Stomach (tissue), 8 donors: ENCODE measurements at regions not wholly inside any gene's neighbourhood (a gene's known extent, or its start where the extent isn't known, plus 50 kb on each side); places are given as distances from the start of the nearest gene placed in this dataset.
A peak's percentile ranks its signal among the peaks of the same experiment; 100 is the strongest.
"Not testable (repeated sequence)": the region's sequence is repeated elsewhere in the genome, so short reads cannot be mapped to it uniquely, and the experiment has no call there.

Experiments
- DNase-seq, 2 donors: peaks; one replicate each; pipeline versions ENCODE4 v3.0.0 to v3.0.0-alpha.2; 2013 to 2019
- H3K27ac ChIP-seq, 5 donors: fragments of 200-600 bp in 4 of 5; sonication (generic) in 4 of 5; one replicate each; pipeline ENCODE4 v1.5.1; 2013 to 2019; ENCODE audit warnings: mild to moderate bottlenecking in 1 of 5, moderate library complexity in 1 of 5
- H3K27me3 ChIP-seq, 3 donors: fragments of 200-600 bp; sonication (generic); one replicate each; pipeline ENCODE4 v1.5.1; 2017 to 2019; ENCODE audit warnings: mixed run types in 1 of 3
- H3K36me3 ChIP-seq, 4 donors: fragments of 200-600 bp; sonication (generic); 1 replicate in 3 of 4; 2 replicates in 1 of 4; pipeline ENCODE4 v1.5.1; 2016 to 2019
- H3K4me1 ChIP-seq, 4 donors: fragments of 200-600 bp; sonication (generic); one replicate each; pipeline ENCODE4 v1.5.1; 2016 to 2019
- H3K4me3 ChIP-seq, 4 donors: fragments of 200-600 bp; sonication (generic) in 3 of 4; one replicate each; pipeline ENCODE4 v1.5.1; 2016 to 2019; ENCODE audit warnings: mild to moderate bottlenecking in 1 of 4
- H3K9me3 ChIP-seq, 4 donors: fragments of 200-600 bp; sonication (generic); one replicate each; pipeline ENCODE4 v1.5.1; 2016 to 2019
- EP300 ChIP-seq: sonication (generic); formaldehyde crosslinking; IDR thresholded peaks from one replicate; pipeline ENCODE4 v1.6.1; 2017; ENCODE audit warnings: antibody characterized with exemption
- POLR2A ChIP-seq, 4 donors: fragments of 450-650 bp; IDR thresholded peaks; one replicate each; pipeline ENCODE4 v1.6.1; 2016; ENCODE audit warnings: antibody characterized with exemption in 4 of 4, control low read depth in 2 of 4, mild to moderate bottlenecking in 1 of 4, moderate library complexity in 1 of 4
- POLR2AphosphoS5 ChIP-seq, 3 donors: sonication (generic); formaldehyde crosslinking; IDR thresholded peaks; one replicate each; pipeline ENCODE4 v1.6.1; 2016; ENCODE audit warnings: antibody characterized with exemption in 3 of 3
- WGBS, 5 donors: extraction: QIAGEN DNeasy Blood & Tissue Kit in 3 of 5; methylation state at CpG; one replicate each; pipeline versions ENCODE4 v1.1.5 to v1.1.7; 2013 to 2018; 5-methylcytosine and 5-hydroxymethylcytosine counted together
- intact Hi-C: fragments of 100-400 bp; cut with DNase I; formaldehyde crosslinking; loops from one replicate; pipeline ENCODE4 v1.15.1; 2023; ENCODE audit warnings: low total_unique reads
- TF ChIP-seq, protein P1 (sequence below), 7 experiments: fragments of 450-650 bp in 4 of 7; fragments of 200-600 bp in 3 of 7; sonication (generic) in 3 of 7; IDR thresholded peaks; one replicate each; pipeline ENCODE4 v1.5.1; 2016 to 2019; ENCODE audit warnings: antibody characterized with exemption in 7 of 7, control low read depth in 2 of 7, mild to moderate bottlenecking in 1 of 7
- donor health status: healthy with polysubstance abuse.
- donor health status: Bipolar disorder and iron deficiency.
- donor health status: healthy.

DNA sequence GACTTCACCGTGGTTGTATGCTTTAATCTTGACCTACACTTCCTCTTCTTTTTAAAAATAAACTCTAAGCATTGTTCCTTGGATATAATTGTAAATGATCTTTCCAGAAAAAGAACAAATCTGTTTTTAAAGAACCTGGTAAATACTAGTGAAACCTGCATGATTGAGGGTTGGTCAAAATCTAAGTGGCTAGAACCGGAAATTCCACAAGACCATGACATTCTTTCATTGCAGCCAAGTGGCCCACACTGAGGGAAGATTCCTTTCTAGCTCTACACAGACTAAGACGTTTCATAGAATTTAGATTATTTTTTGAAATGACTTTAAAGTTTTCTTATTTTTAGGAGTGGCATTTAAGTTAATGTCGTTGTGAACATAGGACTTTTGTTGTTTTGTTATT, 356.7 kb downstream of the NYAP2 start:
- no peaks in the 10 kb centered on the region for H3K36me3 ChIP-seq
- TF ChIP-seq POLR2AphosphoS5 (IDR thresholded peaks at IDR 0.05) (no peak), EP300 (no peak), POLR2A (IDR thresholded peaks at IDR 0.05) (no peak)
- TF ChIP-seq, protein P1, sequence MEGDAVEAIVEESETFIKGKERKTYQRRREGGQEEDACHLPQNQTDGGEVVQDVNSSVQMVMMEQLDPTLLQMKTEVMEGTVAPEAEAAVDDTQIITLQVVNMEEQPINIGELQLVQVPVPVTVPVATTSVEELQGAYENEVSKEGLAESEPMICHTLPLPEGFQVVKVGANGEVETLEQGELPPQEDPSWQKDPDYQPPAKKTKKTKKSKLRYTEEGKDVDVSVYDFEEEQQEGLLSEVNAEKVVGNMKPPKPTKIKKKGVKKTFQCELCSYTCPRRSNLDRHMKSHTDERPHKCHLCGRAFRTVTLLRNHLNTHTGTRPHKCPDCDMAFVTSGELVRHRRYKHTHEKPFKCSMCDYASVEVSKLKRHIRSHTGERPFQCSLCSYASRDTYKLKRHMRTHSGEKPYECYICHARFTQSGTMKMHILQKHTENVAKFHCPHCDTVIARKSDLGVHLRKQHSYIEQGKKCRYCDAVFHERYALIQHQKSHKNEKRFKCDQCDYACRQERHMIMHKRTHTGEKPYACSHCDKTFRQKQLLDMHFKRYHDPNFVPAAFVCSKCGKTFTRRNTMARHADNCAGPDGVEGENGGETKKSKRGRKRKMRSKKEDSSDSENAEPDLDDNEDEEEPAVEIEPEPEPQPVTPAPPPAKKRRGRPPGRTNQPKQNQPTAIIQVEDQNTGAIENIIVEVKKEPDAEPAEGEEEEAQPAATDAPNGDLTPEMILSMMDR (IDR thresholded peaks at IDR 0.05) = no peak
- 54 to 68% (median 60%) methylated on average over 4 of the region's 4 CpGs for WGBS, 5 donors

GRCh38 chr2:225748609-225749008, 349.1 kb downstream of the NYAP2 start:
- 67 to 82% (median 74%) methylated on average over 2 of the region's 2 CpGs for WGBS, 5 donors
- H3K36me3 ChIP-seq = no peaks in the 10 kb centered on the region
- no peaks in the 10 kb centered on the region for H3K4me1 ChIP-seq
- no peak overlapping the region for H3K27ac ChIP-seq
- H3K4me3 ChIP-seq = no peak overlapping the region
- intact Hi-C loops = no loop called here
- TF ChIP-seq POLR2A (IDR thresholded peaks at IDR 0.05) = no peak
- TF ChIP-seq, protein P1 (IDR thresholded peaks at IDR 0.05) = no peak
- no peak for TF ChIP-seq POLR2AphosphoS5 (IDR thresholded peaks at IDR 0.05)
- no peak for TF ChIP-seq EP300
- no peaks in the 10 kb centered on the region for H3K27me3 ChIP-seq
- H3K9me3 ChIP-seq = peaks cover 0 to 6% (median 0%) of the 10 kb centered on the region in 4 donors
- DNase-seq = no peak

More for the DNA sequence above, 356.7 kb downstream of the NYAP2 start:
- no peak overlapping the region for H3K4me3 ChIP-seq
- DNase-seq = no peak
- no peak overlapping the region for H3K27ac ChIP-seq
- intact Hi-C loops = no loop called here
- no peaks in the 10 kb centered on the region for H3K9me3 ChIP-seq
- no peaks in the 10 kb centered on the region for H3K27me3 ChIP-seq
- no peaks in the 10 kb centered on the region for H3K4me1 ChIP-seq

- H3K36me3 ChIP-seq, intact Hi-C loops, H3K9me3 ChIP-seq, H3K4me1 ChIP-seq, H3K27me3 ChIP-seq, H3K27ac ChIP-seq, H3K4me3 ChIP-seq, DNase-seq: not testable (repeated sequence)
- WGBS, 5 donors = 94 to 98% (median 94%) methylated on average over 16 to 35 of the region's 35 CpGs
Observed at GRCh38 chr2:225743996-225744395, 344.5 kb downstream of the NYAP2 start.

GRCh38 chr2:225742487-225742886, 343.0 kb downstream of the NYAP2 start:
- Histone ChIP-seq H3K36me3 (no peaks in the 10 kb centered on the region), H3K9me3 (peaks cover 0 to 6% (median 0%) of the 10 kb centered on the region in 4 donors), H3K4me3 (no peak overlapping the region), H3K4me1 (no peaks in the 10 kb centered on the region), H3K27me3 (no peaks in the 10 kb centered on the region), H3K27ac (no peak overlapping the region)
- no peak for DNase-seq
- no peak for TF ChIP-seq POLR2A (IDR thresholded peaks at IDR 0.05)
- TF ChIP-seq POLR2AphosphoS5 (IDR thresholded peaks at IDR 0.05) = no peak
- TF ChIP-seq EP300 = no peak
- TF ChIP-seq, protein P1 (IDR thresholded peaks at IDR 0.05) = no peak
- intact Hi-C loops = no loop called here
- WGBS, 5 donors = 69 to 81% (median 74%) methylated on average over 2 of the region's 2 CpGs

GRCh38 chr2:225740086-225740485, 340.6 kb downstream of the NYAP2 start:
- no peak overlapping the region for H3K4me3 ChIP-seq
- TF ChIP-seq, protein P1 (IDR thresholded peaks at IDR 0.05) = no peak
- no peak for TF ChIP-seq POLR2A (IDR thresholded peaks at IDR 0.05)
- TF ChIP-seq POLR2AphosphoS5 (IDR thresholded peaks at IDR 0.05) = no peak
- TF ChIP-seq EP300 = no peak
- H3K27me3 ChIP-seq = no peaks in the 10 kb centered on the region
- no peaks in the 10 kb centered on the region for H3K36me3 ChIP-seq
- intact Hi-C loops = no loop called here
- WGBS, 5 donors = 54 to 79% (median 75%) methylated on average over 3 of the region's 3 CpGs
- peaks cover 0 to 6% (median 0%) of the 10 kb centered on the region in 4 donors for H3K9me3 ChIP-seq
- DNase-seq = peak in 1 of 2 donors; percentile 3
- no peak overlapping the region for H3K27ac ChIP-seq
- H3K4me1 ChIP-seq = no peaks in the 10 kb centered on the region
